DND-41 (cell line): ENCODE measurements at regions not wholly inside any gene's neighbourhood (a gene's known extent, or its start where the extent isn't known, plus 50 kb on each side); places are given as distances from the start of the nearest gene placed in this dataset.

Experiments
- ATAC-seq: fragments of 200-7000 bp; cut with Tn5 transposase; 3 replicates; pipeline ENCODE4 v1.9.1; 2021; ENCODE audit warnings: low read depth; ENCODE audit not compliant: insufficient read depth
- DNase-seq: peaks from one replicate; pipeline ENCODE4 v3.0.0-alpha.2; 2020
- H2AFZ ChIP-seq: 2 replicates; pipeline ENCODE4 v1.6.0; 2012; ENCODE audit warnings: low read depth, low read length
- H3K27ac ChIP-seq: 2 replicates; pipeline ENCODE4 v1.5.1; 2012; ENCODE audit warnings: low read length, inconsistent platforms
- H3K27me3 ChIP-seq: fragments of 200-600 bp; sonication (generic); 2 replicates; pipeline ENCODE4 v1.6.0; 2012; ENCODE audit warnings: low read length, mild to moderate bottlenecking, inconsistent platforms; ENCODE audit not compliant: insufficient read depth, poor library complexity
- H3K36me3 ChIP-seq: 2 replicates; pipeline ENCODE4 v1.5.1; 2012; ENCODE audit warnings: low read length, inconsistent platforms; ENCODE audit not compliant: insufficient read depth
- H3K4me1 ChIP-seq: 2 replicates; pipeline ENCODE4 v1.5.1; 2012; ENCODE audit warnings: mild to moderate bottlenecking, low read length; ENCODE audit not compliant: insufficient read depth
- H3K4me2 ChIP-seq: 2 replicates; pipeline ENCODE4 v1.6.0; 2012; ENCODE audit warnings: mild to moderate bottlenecking, moderate library complexity, low read length, inconsistent platforms; ENCODE audit not compliant: insufficient read depth
- H3K4me3 ChIP-seq, 2 experiments: fragments of 200-600 bp in 1 of 2; shearing (Covaris generic) in 1 of 2; 2 replicates each; pipeline ENCODE4 v1.5.1; 2012 to 2016; ENCODE audit warnings: inconsistent platforms in 2 of 2, low read length in 2 of 2, mild to moderate bottlenecking in 2 of 2, low read depth in 1 of 2, moderate library complexity in 1 of 2
- H3K79me2 ChIP-seq: 2 replicates; pipeline ENCODE4 v1.6.0; 2012; ENCODE audit warnings: low read length, inconsistent platforms; ENCODE audit not compliant: insufficient read depth
- H3K9ac ChIP-seq: 2 replicates; pipeline ENCODE4 v1.6.0; 2012; ENCODE audit warnings: low read depth, mild to moderate bottlenecking, inconsistent platforms, low read length, moderate library complexity
- H3K9me3 ChIP-seq: 2 replicates; pipeline ENCODE4 v1.5.1; 2012; ENCODE audit warnings: low read length, moderate library complexity, mild to moderate bottlenecking, inconsistent platforms; ENCODE audit not compliant: insufficient read depth, severe bottlenecking
- H4K20me1 ChIP-seq: 2 replicates; pipeline ENCODE4 v1.6.0; 2012; ENCODE audit warnings: low read length; ENCODE audit not compliant: insufficient read depth
- CTCF ChIP-seq: IDR thresholded peaks from 2 replicates; pipeline ENCODE4 v1.5.1; 2012; ENCODE audit warnings: borderline replicate concordance, low read length, moderate library complexity, mild to moderate bottlenecking; ENCODE audit not compliant: poor library complexity, severe bottlenecking; ENCODE audit errors: extremely low read depth
- EZH2 ChIP-seq: IDR thresholded peaks from 3 replicates; pipeline ENCODE4 v1.6.1; 2012; ENCODE audit warnings: borderline replicate concordance, low read depth, mild to moderate bottlenecking, moderate library complexity, low read length, inconsistent platforms; ENCODE audit not compliant: severe bottlenecking

- H3K4me1 ChIP-seq: no peaks in the 10 kb centered on the region
- H3K27ac ChIP-seq: no peak overlapping the region
- TF ChIP-seq EZH2: no peak
- TF ChIP-seq CTCF: no peak
- H2AFZ ChIP-seq: no peak overlapping the region
- no peaks in the 10 kb centered on the region for H3K36me3 ChIP-seq
- H3K9me3 ChIP-seq: no peaks in the 10 kb centered on the region
- no peaks in the 10 kb centered on the region for H3K79me2 ChIP-seq
- H3K4me3 ChIP-seq: no peak overlapping the region
- DNase-seq: no peak
- no peaks in the 10 kb centered on the region for H4K20me1 ChIP-seq
- no peaks in the 10 kb centered on the region for H3K27me3 ChIP-seq
- ATAC-seq: no peak
- no peak overlapping the region for H3K9ac ChIP-seq
- no peak overlapping the region for H3K4me2 ChIP-seq
Measured at GRCh38 chr10:124279298-124279697, 139.4 kb downstream of the OAT start.

GRCh38 chr10:124278356-124278755, 140.4 kb downstream of the OAT start:
- peaks cover under 1% of the 10 kb centered on the region for H3K9me3 ChIP-seq
- H3K79me2 ChIP-seq: no peaks in the 10 kb centered on the region
- TF ChIP-seq CTCF (no peak), EZH2 (no peak)

GRCh38 chr10:124273141-124273540, 145.6 kb downstream of the OAT start:
- Histone ChIP-seq H3K4me1 (no peaks in the 10 kb centered on the region), H3K9ac (no peak overlapping the region), H3K4me2 (no peak overlapping the region), H3K27ac (no peak overlapping the region), H3K79me2 (no peaks in the 10 kb centered on the region), H3K36me3 (no peaks in the 10 kb centered on the region), H3K4me3 (no peak overlapping the region), H3K27me3 (no peaks in the 10 kb centered on the region), H2AFZ (no peak overlapping the region), H4K20me1 (no peaks in the 10 kb centered on the region), H3K9me3 (peaks cover 17% of the 10 kb centered on the region)
- no peak for DNase-seq
- ATAC-seq: no peak
- TF ChIP-seq CTCF (no peak), EZH2 (no peak)

More at GRCh38 chr10:124278356-124278755, 140.4 kb downstream of the OAT start:
- Histone ChIP-seq H3K4me1 (no peaks in the 10 kb centered on the region), H3K4me2 (no peak overlapping the region), H3K9ac (no peak overlapping the region), H3K27me3 (no peaks in the 10 kb centered on the region), H4K20me1 (no peaks in the 10 kb centered on the region), H3K4me3 (no peak overlapping the region), H3K36me3 (no peaks in the 10 kb centered on the region), H3K27ac (no peak overlapping the region), H2AFZ (no peak overlapping the region)
- DNase-seq (no peak), ATAC-seq (no peak)

- TF ChIP-seq CTCF: no peak
- no peak for TF ChIP-seq EZH2
- Histone ChIP-seq H3K27me3 (no peaks in the 10 kb centered on the region), H3K36me3 (no peaks in the 10 kb centered on the region), H2AFZ (no peak overlapping the region), H3K4me3 (no peak overlapping the region), H3K4me2 (no peak overlapping the region), H3K79me2 (no peaks in the 10 kb centered on the region), H4K20me1 (no peaks in the 10 kb centered on the region), H3K9ac (no peak overlapping the region), H3K9me3 (peaks cover 17% of the 10 kb centered on the region), H3K27ac (no peak overlapping the region), H3K4me1 (no peaks in the 10 kb centered on the region)
- DNase-seq (no peak), ATAC-seq (no peak)
Measured at GRCh38 chr10:124271676-124272075, 147.0 kb downstream of the OAT start.
